SH-SY5Y (cell line): ENCODE measurements at regions not wholly inside any gene's neighbourhood (a gene's known extent, or its start where the extent isn't known, plus 50 kb on each side); places are given as distances from the start of the nearest gene placed in this dataset.

Source experiments
- GATA2 ChIP-seq: IDR thresholded peaks from 2 replicates; pipeline ENCODE4 v1.6.1; 2011; ENCODE audit warnings: mild to moderate bottlenecking, low read depth, low read length
- GATA3 ChIP-seq: IDR thresholded peaks from 2 replicates; pipeline ENCODE4 v1.6.1; 2011; ENCODE audit warnings: low read depth, mild to moderate bottlenecking, low read length, moderate library complexity

GRCh38 chr13:80663788-80664187, 322.9 kb upstream of the SPRY2 start:
- TF ChIP-seq GATA2 (no peak), GATA3 (no peak)
